PFSK-1 (cell line): ENCODE measurements at regions not wholly inside any gene's neighbourhood (a gene's known extent, or its start where the extent isn't known, plus 50 kb on each side); places are given as distances from the start of the nearest gene placed in this dataset.

Experiments used
- FOXP2 ChIP-seq: optimal IDR thresholded peaks from 2 replicates; pipeline ENCODE3; 2011; ENCODE audit warnings: borderline replicate concordance, control low read depth, inconsistent platforms; ENCODE audit not compliant: insufficient read depth; ENCODE audit errors: extremely low read length, extremely low read depth
- POLR2AphosphoS5 ChIP-seq: IDR thresholded peaks from 2 replicates; pipeline ENCODE4 v1.6.1; 2012; ENCODE audit warnings: low read depth, mild to moderate bottlenecking, control low read depth, low read length, moderate library complexity
- TAF1 ChIP-seq: IDR thresholded peaks from 2 replicates; pipeline ENCODE4 v1.6.1; 2012; ENCODE audit warnings: low read length, control low read depth, borderline replicate concordance; ENCODE audit not compliant: insufficient read depth
- TF ChIP-seq, protein P1 (sequence below), 2 experiments: IDR thresholded peaks; 2 replicates each; pipeline versions ENCODE4 v1.6.1 to v1.8.0; 2011 to 2012; ENCODE audit warnings: low read depth in 2 of 2, low read length in 2 of 2, control low read depth in 1 of 2, inconsistent platforms in 1 of 2, mild to moderate bottlenecking in 1 of 2, moderate library complexity in 1 of 2; ENCODE audit not compliant: insufficient read depth in 1 of 2

DNA sequence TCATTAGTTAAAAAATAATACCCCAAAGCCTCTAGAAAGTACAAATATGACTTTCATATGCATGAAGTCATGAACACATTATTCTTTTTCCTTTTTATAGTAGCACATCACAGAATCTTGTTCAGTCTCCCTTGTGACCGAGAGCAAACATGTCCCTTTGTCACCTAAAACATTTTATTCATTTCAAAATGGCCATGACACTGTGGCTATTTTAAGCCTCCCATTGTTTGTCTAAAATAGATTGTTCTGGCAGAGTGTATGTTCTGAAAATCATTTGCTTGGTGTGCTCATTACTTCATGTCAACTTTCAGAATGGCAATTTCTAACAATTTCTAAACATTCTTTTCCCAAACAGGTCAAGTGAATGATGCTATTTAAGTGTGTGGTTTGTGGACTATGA lies 865.0 kb downstream of the JRKL start:
- no peak for TF ChIP-seq TAF1
- TF ChIP-seq, protein P1, sequence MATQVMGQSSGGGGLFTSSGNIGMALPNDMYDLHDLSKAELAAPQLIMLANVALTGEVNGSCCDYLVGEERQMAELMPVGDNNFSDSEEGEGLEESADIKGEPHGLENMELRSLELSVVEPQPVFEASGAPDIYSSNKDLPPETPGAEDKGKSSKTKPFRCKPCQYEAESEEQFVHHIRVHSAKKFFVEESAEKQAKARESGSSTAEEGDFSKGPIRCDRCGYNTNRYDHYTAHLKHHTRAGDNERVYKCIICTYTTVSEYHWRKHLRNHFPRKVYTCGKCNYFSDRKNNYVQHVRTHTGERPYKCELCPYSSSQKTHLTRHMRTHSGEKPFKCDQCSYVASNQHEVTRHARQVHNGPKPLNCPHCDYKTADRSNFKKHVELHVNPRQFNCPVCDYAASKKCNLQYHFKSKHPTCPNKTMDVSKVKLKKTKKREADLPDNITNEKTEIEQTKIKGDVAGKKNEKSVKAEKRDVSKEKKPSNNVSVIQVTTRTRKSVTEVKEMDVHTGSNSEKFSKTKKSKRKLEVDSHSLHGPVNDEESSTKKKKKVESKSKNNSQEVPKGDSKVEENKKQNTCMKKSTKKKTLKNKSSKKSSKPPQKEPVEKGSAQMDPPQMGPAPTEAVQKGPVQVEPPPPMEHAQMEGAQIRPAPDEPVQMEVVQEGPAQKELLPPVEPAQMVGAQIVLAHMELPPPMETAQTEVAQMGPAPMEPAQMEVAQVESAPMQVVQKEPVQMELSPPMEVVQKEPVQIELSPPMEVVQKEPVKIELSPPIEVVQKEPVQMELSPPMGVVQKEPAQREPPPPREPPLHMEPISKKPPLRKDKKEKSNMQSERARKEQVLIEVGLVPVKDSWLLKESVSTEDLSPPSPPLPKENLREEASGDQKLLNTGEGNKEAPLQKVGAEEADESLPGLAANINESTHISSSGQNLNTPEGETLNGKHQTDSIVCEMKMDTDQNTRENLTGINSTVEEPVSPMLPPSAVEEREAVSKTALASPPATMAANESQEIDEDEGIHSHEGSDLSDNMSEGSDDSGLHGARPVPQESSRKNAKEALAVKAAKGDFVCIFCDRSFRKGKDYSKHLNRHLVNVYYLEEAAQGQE (IDR thresholded peaks at IDR 0.05; ENCODE audit: insufficient read depth in 1 of 2, low read depth in 2 of 2, low read length in 2 of 2) = no peak
- no peak for TF ChIP-seq POLR2AphosphoS5
- no peak for TF ChIP-seq FOXP2
